RKO (cell line): ENCODE measurements at regions not wholly inside any gene's neighbourhood (a gene's known extent, or its start where the extent isn't known, plus 50 kb on each side); places are given as distances from the start of the nearest gene placed in this dataset.

Source experiments
- DNase-seq: peaks from one replicate; pipeline ENCODE4 v3.0.0-alpha.2; 2016; ENCODE audit warnings: low spot score

DNA sequence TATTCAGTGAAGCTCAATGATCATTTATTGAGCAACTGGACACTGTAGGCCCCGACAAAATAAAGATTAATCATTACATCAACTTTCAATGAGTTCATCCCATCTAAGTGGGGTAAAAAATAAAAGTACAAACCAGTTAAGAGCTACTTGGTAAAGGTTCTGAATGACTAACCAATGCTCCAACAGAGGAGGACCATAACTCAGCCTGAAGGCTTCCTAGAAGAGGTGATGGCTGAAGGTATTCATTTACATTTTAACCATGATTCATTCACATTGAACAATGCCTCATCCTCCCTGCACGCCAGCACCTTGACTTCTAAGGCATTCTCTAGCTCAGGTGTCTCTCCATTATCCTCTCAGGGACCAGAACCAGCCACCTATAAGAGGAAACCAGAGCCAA is 201.4 kb downstream of the ZNF462 start:
- DNase-seq: no peak

DNA sequence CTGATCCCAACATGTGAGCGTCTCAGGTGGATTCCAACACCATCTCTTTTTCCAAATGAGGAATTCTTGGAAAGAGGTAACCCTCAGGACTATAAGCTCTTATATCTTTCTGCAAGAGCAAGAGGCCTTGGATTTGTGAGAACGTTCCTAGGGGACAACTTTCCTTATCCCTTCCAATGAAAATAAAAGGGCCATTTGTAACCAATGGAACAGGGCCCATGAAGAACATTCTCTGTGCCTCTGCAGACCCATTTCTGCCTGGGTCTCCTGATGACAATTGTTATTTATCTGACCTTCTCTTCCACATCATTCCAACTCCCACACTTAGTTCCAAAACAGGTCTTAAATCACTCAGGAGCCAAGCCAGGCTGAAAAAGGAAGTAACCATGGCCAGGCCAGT is 202.6 kb downstream of the ZNF462 start:
- no peak for DNase-seq

DNA sequence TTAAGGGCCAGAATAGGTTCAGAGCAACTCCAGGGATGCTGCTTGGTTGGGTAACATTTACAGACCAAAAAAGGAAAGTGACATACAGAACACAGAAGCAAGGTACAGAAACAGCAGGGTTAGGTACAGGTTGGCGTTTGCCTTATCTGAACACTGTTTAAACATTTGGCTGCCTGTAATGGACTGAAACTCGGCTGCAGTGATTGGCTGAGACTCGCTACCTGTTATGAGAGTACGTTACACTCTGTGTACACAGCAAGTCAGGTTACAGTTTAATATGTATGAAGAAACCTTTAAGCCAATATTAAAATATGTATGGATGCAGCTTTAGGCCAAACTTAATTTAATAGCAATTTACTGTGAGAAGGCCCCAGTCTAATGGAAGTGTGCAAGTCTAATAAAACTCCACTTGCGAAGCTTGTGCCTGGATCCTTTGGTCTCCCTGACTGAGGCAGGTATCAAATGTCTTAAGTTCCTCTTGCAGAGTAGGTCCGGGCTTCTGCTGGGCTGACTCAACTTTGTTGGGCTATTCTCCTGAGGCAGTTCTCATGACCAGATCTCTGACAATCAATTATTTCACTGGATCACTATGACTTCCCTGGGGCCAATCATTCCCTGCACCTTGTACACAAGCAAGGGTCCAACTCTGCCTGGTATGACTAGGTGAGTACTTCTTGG is 204.9 kb downstream of the ZNF462 start:
- no peak for DNase-seq

DNA sequence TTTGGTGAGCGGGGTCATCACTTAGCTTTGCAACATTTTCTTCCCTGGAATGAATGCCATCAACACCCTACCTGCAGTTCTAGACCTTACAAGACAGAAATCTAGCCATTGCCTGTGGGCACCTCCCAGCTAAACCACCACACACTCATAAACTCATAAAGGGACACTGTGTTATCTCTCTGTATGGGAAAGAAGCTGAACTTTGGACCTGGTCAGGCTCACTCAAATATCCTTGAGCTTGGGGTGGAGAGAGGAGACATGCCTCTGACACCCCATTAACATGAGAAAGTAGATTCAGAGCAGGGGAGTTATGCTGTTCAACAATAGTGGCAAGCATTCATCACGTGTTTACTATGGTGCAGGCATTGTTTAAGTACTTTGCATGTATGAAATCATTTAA is 205.6 kb downstream of the ZNF462 start:
- DNase-seq: no peak

DNA sequence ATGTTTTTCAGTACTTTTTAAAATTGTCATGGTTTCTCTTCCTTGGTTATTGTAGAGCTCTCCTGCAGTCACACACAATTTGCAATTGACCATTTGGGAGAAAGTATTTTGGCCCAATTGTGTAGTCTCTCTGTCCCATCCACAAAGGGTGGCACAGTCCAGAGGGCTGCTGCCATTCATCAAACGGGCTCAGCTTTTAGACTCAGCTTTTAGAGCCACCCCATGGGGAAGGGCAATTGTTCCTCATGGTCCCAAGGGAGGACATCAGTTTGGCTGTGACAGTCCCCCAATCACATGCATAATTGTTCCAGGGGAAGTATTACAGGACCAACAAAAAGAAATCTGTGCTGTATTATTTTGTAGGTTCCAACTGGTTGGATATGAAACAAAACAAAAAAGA is 207.6 kb downstream of the ZNF462 start:
- DNase-seq: no peak

DNA sequence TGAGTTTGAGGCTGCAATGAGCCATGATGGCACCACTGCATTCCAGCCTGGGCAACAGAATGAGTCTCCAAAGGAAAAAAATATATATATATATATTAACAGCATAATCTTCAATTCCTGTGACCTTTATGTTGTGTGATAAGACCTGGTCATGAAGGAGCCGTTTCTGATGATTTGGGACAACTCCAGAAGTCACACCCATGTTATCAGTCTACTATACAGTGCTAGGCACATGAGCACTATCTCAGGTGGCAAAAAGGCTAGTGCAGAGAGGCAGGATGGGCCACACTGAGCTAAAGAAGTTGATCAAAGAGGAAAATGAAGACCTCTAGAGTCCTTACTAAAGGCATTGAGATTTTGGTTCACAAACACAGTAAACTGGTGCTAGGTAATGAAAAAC is 205.0 kb upstream of the RAD23B start:
- no peak for DNase-seq

DNA sequence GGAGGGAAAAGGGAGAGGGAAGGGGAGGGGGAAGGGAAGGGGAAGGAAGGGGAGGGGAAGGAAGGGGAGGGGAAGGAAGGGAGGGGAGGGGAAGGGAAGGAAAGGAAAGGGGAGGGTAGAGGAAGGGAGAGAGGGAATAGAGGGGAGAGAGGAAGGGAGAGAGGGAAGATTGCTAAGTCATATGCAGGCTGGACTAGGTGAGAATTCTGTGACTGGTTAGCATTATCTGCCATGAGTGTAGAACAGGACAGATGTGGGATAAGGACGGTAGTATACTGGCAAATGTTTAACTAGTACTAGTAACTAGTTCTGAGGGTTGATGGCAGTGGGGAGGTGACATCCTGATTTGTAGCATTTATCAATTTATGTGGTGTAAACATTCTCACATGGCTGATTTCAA is 203.5 kb upstream of the RAD23B start:
- no peak for DNase-seq

DNA sequence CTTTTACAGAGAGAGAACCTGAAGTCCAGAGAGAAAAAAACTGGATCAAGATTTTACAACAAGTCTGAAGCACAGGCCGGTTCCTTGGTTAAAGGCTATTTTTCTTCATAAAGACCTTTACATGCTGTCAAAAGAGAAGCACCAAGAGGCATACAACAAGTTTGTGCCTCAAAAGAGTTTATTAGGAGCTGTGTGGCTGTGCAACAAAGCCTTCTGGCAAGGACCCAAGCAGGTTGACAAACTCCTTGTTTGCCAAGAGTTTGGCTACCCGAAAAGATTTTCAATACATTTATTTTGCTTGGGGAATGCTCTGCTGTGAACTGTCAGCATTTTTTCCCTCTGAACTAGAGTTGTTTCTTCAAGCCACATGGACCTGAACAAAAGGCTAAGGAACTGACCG is 202.9 kb upstream of the RAD23B start:
- no peak for DNase-seq

DNA sequence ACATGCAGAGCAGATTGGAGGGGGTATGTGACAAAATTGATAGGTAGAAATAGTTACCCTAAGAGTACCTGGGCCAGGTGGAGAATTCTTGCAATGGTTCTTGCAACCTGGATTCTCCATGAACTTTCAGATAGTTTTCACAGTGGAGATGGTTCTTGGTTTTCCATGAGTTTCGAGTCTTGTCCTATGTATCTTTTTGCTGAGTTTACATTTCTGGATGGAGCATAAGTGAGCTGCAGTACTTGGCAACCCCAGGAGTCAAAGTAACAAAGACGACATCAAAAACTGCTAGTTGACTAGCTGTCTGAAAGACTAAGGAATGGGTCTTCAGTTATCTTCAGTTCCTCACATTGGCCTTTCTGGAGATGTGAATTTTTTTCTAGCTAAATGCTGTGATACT is 196.6 kb upstream of the RAD23B start:
- DNase-seq: no peak

DNA sequence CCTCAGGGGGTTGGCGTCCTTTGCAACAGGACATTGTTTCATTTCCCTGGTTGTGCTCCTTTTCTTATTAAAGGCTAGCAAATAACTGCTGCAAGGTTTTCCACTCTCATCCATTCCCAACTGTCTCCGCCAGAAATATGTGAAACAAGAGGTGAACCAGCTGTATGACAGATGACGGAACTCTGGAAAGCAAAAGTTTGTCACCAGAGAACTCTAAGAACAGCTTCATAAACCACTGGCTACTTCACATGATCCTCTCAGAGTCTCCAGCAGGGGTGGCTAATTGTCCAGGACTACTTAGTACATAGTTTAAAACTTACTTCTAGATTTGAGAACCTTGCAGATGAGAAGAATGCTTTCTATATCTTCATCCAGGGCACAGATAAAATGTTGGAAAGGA is 195.9 kb upstream of the RAD23B start:
- no peak for DNase-seq

DNA sequence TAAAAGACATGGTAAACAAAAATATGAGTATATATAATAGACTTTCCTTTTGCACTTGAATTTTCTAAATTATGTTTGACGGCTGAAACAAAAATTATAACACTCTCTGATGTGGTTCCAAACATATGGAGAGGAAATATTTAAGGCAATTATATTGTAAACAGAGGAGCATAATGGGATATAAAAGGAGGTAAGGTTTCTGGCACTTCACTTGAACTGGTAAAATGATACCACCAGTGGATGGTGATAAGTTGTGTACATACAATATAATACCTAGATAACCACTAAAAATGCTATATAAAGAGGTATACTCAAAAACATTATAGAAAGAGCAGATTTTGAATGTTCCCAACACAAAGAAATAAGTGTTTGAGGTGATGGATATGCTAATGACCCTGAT is 192.9 kb upstream of the RAD23B start:
- no peak for DNase-seq

DNA sequence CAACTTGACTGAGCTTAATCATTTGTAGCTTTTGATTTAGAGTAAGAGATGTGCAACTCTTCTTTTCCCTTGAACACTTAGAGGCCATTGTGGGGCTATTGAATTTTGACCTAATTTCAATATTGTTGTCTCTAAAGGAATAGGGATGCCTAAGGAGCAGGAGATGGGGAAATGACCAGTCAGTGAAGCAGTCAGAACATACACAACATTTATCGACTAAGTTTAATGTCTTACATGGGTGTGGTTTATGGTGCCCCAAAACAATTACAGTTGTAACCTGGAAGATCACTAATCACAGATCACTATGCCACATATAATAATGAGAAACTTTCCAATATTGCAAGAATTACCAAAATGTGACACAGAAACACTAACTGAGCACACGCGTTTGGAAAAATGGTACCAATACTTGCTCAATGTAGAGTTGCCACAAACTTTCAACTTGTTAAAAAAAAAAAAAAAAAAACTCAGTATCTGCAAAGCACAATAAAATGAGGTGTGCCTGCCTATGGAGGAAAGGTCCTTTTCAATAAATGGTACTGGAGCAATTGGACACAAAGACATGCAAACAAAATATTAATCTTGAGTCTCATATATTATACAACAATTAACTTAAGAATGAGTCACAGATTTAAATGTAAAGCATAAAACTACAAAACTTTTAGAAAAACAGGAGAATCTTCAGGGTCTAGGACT is 189.6 kb upstream of the RAD23B start:
- no peak for DNase-seq

DNA sequence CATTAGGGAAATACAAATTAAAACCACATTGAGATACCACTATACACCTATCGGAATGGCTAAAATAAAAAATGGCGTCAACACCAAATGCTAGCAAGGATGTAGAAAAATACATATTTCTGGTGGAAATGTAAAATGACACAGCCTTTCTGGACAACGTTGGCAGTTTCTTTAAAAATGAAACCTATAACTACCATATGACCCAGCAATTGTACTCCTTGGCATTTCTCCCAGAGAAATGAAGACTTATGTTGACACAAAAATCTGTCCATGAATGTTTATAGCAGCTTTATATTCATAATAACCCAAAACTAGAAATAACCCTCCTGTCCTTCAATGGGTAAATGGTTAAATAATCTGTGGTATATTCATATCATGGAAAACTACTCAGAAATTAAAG is 188.7 kb upstream of the RAD23B start:
- DNase-seq: no peak

DNA sequence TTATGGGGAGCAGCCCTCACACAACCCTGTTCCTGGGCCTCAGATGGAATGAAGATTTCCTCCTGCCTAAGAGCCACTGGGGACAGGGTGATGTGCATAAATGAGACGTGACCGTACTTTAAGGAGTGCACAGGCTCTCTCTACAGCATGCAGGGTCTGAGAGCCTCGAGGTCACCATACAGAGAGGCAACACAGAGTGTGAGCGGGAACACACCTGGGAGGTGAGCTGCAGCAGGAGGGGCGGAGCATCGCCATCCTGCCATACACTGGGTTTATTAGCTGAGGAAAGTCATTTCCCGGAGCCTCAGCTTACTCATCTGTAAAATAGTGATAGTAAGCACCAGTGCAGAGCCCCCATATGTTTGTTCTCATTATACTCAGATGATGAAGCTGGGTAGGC is 182.5 kb upstream of the RAD23B start:
- DNase-seq: no peak

DNA sequence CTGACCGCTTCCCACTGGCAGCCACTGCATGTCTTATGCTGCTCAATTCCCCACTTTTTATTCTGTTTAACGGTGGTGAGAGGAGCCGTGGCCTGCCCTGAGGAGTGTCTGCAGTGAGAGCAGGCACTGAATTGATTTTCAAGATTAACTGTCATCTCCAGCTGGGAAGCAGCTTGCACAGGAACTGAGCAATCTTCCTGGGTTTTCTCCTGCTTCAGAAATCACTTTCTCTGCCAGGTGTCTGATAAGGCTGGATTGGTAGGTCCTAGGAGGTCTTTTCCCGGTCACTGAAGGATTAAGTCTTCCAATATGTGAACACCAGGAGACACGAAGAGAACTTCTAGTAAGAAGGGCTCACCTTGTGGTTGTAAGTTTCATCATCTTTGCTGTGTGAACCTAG is 181.1 kb upstream of the RAD23B start:
- DNase-seq: no peak

DNA sequence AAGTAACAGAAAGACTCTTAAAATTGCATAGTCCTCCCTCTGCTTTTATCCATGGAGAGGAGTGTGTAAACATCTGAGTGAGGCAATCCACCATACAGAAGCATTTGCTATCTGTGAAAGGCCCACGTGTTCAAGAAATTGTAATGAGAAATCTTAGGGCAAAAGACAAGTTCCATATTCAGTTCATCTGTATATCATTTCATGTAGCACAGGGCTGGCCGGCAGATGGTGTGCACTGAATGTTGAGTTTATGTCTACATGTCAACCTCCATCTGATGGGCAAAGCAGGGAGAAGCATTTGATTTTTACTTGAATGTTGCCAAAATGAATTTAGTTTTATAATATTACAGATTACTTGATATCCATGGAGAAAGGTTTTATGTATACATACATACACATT is 179.5 kb upstream of the RAD23B start:
- DNase-seq: no peak

DNA sequence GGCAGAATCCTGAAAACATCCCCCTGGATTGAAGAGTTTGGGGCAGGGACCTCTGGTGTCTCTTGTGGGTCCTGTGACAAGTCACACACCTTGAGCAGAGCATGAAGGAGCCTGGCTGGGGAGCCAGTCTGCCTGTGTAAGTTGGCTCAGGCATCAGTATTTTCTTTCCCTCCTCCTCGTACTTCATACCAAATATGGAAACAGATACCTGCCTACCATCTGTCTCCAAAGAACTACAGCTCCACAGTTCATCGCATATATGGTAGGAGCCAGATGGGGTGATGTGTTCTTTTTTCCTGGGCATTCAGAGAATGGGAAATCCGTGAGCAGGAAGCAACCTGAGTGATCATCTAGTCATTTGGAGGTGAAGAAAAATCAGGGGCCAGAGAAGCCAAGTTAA is 177.3 kb upstream of the RAD23B start:
- DNase-seq: no peak

DNA sequence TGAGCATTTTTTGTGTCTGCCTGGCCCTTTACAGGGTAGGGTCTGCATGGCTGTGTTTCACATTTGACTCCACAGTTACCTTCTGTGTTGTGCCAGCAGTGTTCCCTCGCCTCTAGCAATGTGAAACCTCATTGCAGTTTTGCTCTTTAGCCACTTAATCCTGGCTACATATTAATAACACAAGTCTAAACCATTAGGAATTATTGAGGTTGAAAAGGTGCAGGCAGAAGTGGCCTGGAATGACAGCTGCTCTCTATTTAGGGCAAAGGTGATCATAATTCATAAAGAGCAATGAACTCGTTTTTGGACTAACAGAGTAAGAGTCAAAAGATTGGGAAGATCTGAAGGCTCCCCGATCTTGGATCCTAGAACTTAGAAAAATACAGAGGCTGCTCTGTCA is 176.7 kb upstream of the RAD23B start:
- no peak for DNase-seq

DNA sequence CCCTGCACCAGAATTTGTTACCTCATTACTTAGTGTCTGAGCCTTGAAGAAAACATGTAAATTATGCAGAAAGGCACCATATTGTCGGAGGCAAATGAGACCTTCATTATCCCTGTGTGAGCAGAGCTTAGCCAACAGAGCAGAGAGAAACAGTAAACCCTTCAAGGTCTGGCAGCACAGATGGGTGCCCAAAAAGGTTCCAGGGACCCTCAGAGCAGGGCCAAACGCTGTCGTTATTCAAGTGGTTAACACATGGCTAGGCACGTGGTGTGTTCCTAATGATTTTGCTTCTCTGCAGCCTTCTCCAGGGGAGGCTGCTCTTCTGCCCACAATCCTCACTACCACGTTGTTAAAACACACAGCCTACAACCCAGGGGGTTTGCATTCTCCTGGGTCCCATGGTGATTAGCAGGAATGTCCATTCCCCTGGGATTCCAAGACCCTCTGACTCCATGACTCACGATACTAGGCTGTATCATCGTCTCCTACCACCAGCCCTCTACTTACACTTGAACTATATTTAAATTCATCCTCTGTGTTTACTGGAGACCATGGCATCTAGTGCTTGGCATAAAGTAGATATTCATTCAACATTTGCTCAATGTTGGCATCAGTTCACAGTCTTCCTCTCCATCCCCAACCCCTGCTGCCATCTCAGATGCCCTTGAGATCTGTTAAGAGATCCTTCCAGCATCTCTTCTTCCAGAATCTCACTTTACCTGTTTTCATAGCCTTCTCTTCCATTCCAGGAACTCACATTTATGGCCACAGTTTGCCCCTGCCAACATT is 174.5 kb upstream of the RAD23B start:
- DNase-seq: no peak

DNA sequence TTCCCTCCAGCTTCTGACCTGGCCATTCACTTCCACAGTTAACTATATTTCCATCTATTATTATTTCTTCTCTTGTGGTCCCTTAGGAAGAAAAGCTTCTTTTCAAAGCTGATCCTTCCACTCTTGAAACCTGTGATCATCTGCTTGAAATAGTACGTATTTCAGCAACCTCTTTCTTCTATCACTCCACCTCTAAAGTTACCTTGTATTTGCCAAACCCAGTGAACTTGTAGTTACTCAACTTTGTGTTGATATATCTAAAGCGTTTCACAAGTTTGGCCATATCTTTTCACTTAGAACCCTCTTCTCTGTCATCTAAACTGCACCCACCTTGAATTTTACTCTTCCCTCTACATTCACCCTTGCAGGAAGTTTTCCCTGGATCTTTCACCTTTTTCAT is 173.8 kb upstream of the RAD23B start:
- no peak for DNase-seq

DNA sequence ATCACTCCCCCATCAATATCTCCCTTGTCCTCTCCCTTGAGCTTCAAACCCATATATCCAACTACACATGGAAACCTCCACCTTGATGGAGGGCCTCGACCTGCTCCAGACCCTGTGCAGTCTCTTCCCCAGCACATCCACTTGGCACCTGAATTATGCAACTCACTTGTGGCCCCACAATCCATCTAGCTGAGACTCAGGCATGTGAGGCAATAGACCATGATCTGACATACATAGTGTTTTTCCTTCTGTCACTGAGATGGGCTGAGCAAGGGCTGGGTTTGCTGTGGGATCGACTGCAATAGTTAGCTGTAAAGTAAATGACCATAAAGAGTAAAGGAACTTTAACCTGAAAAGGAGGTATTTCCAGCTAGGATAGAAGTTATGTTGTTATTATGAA is 172.9 kb upstream of the RAD23B start:
- DNase-seq: no peak

DNA sequence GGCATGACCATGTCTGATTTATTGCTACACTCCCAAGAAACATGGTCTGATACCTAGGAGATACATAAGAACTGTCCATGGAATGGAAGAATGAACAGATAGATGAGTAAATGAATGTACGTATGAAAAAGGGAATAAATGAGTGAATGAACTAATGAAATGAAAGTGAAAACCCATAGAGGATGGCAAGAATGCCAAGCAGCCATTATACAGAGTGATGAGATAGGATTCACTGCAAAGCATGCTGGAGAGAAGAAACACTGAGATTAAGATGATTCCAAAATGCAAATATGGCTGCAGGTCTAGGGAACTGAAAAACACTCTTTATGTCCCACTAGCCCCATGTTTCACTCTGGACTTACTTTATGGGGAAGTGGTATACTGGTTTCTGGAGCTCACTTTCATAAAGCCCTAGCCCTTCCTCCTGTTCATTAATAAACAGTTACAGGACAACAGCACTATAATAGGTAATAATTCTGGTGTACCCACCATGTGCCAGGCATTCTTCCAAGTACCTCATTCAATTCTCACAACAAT is 170.3 kb upstream of the RAD23B start:
- DNase-seq: no peak
